GM19043 (cell line): ENCODE measurements at regions not wholly inside any gene's neighbourhood (a gene's known extent, or its start where the extent isn't known, plus 50 kb on each side); places are given as distances from the start of the nearest gene placed in this dataset.
"Not testable (repeated sequence)": the region's sequence is repeated elsewhere in the genome, so short reads cannot be mapped to it uniquely, and the experiment has no call there.

ENCODE experiments used
- ATAC-seq: cut with Tn5 transposase; IDR thresholded peaks from one replicate; pipeline ENCODE4 v1.9.1; 2021; ENCODE audit warnings: low read depth; ENCODE audit not compliant: unreplicated experiment

GRCh38 chr5:135279328-135279727, 119.7 kb downstream of the MACROH2A1 start:
- ATAC-seq: no peak

- no peak for ATAC-seq
Measured at GRCh38 chr5:135276151-135276550, 122.9 kb downstream of the MACROH2A1 start.

- no peak for ATAC-seq
Measured at GRCh38 chr5:135273212-135273611, 125.8 kb downstream of the MACROH2A1 start.

- no peak for ATAC-seq
Measured at GRCh38 chr5:135272311-135272805, 126.7 kb downstream of the MACROH2A1 start.

- no peak for ATAC-seq
Measured at GRCh38 chr5:135271533-135272310, 127.3 kb downstream of the MACROH2A1 start.

- no peak for ATAC-seq
Measured at GRCh38 chr5:135269931-135270421, 129.1 kb downstream of the MACROH2A1 start.

GRCh38 chr5:135269199-135269598, 129.8 kb downstream of the MACROH2A1 start:
- ATAC-seq: no peak

- ATAC-seq: no peak
Measured at GRCh38 chr5:135266975-135267374, 132.1 kb downstream of the MACROH2A1 start.

- ATAC-seq: no peak
Measured at GRCh38 chr5:135266303-135266635, 132.8 kb downstream of the MACROH2A1 start.

- ATAC-seq: no peak
Measured at GRCh38 chr5:135265497-135266302, 133.3 kb downstream of the MACROH2A1 start.

- no peak for ATAC-seq
Measured at GRCh38 chr5:135264451-135265440, 134.3 kb downstream of the MACROH2A1 start.

GRCh38 chr5:135263022-135263668, 135.9 kb downstream of the MACROH2A1 start:
- no peak for ATAC-seq

GRCh38 chr5:135262364-135262763, 136.7 kb downstream of the MACROH2A1 start:
- ATAC-seq: no peak

GRCh38 chr5:135260108-135260507, 138.9 kb downstream of the MACROH2A1 start:
- ATAC-seq: not testable (repeated sequence)

- no peak for ATAC-seq
Measured at GRCh38 chr5:135255461-135256178, 143.4 kb downstream of the MACROH2A1 start.

- no peak for ATAC-seq
Measured at GRCh38 chr5:135254183-135254582, 144.8 kb downstream of the MACROH2A1 start.

- ATAC-seq: no peak
Measured at GRCh38 chr5:135253601-135254178, 145.3 kb downstream of the MACROH2A1 start.

- no peak for ATAC-seq
Measured at GRCh38 chr5:135251093-135251492, 147.9 kb downstream of the MACROH2A1 start.

GRCh38 chr5:135250671-135251070, 148.4 kb downstream of the MACROH2A1 start:
- no peak for ATAC-seq
